ENCODE measurements at regions not wholly inside any gene's neighbourhood (a gene's known extent, or its start where the extent isn't known, plus 50 kb on each side); places are given as distances from the start of the nearest gene placed in this dataset.

GRCh38 chr11:110818032-110818687, 105.9 kb upstream of the ARHGAP20 start:
- peak; percentile 28 for DNase-seq

- DNase-seq = no peak
These were observed 100.0 kb upstream of the ARHGAP20 start for GRCh38 chr11:110812086-110812733.

- no peak for DNase-seq
These were observed 97.4 kb upstream of the ARHGAP20 start for GRCh38 chr11:110809417-110810199.

- no peak for DNase-seq
These were observed 96.0 kb upstream of the ARHGAP20 start for GRCh38 chr11:110808248-110808647.

GRCh38 chr11:110807801-110808200, 95.6 kb upstream of the ARHGAP20 start:
- no peak for DNase-seq

- no peak for DNase-seq
These were observed 93.5 kb upstream of the ARHGAP20 start for GRCh38 chr11:110805756-110806155.

- no peak for DNase-seq
These were observed 89.9 kb upstream of the ARHGAP20 start for GRCh38 chr11:110802162-110802561.

- no peak for DNase-seq
These were observed 89.1 kb upstream of the ARHGAP20 start for GRCh38 chr11:110801328-110801727.

GRCh38 chr11:110798201-110798900, 86.1 kb upstream of the ARHGAP20 start:
- no peak for DNase-seq

GRCh38 chr11:110797453-110797852, 85.2 kb upstream of the ARHGAP20 start:
- DNase-seq = no peak

- no peak for DNase-seq
These were observed 82.9 kb upstream of the ARHGAP20 start for GRCh38 chr11:110795112-110795624.

GRCh38 chr11:110793556-110793955, 81.3 kb upstream of the ARHGAP20 start:
- DNase-seq = no peak

- no peak for DNase-seq
These were observed 79.4 kb upstream of the ARHGAP20 start for GRCh38 chr11:110791621-110792020.

- no peak for DNase-seq
These were observed 75.4 kb upstream of the ARHGAP20 start for GRCh38 chr11:110787680-110788079.

GRCh38 chr11:110786226-110786902, 74.1 kb upstream of the ARHGAP20 start:
- no peak for DNase-seq

GRCh38 chr11:110785398-110785797, 73.2 kb upstream of the ARHGAP20 start:
- DNase-seq = no peak

- DNase-seq = no peak
These were observed 70.4 kb upstream of the ARHGAP20 start for GRCh38 chr11:110782616-110783015.

- no peak for DNase-seq
These were observed 66.9 kb upstream of the ARHGAP20 start for GRCh38 chr11:110779108-110779507.

- no peak for DNase-seq
These were observed 66.1 kb upstream of the ARHGAP20 start for GRCh38 chr11:110778343-110778742.

GRCh38 chr11:110777775-110778174, 65.5 kb upstream of the ARHGAP20 start:
- DNase-seq = no peak

- no peak for DNase-seq
These were observed 63.8 kb upstream of the ARHGAP20 start for GRCh38 chr11:110776081-110776480.
